ENCODE measurements at regions not wholly inside any gene's neighbourhood (a gene's known extent, or its start where the extent isn't known, plus 50 kb on each side); places are given as distances from the start of the nearest gene placed in this dataset.
A peak's percentile ranks its signal among the peaks of the same experiment; 100 is the strongest.

GRCh38 chr4:185071236-185071811 lies 53.0 kb downstream of the HELT start:
- in situ Hi-C loops (cut with MboI; ENCODE audit: low pct_unique_long_range_greater_than_20kb in 2 of 9, low sequenced_read_pairs in 9 of 9, unreplicated experiment in 9 of 9): no loop called here
- no peak overlapping the region for H3K27ac ChIP-seq
- ATAC-seq (replicated peaks in 6 of 8): no peak
- 10 to 91% (median 64%) methylated on average over 2 to 7 of the region's 8 CpGs; no CpG with 5 or more reads in 3 of the 10 experiments for WGBS, 10 experiments
- no peaks in the 10 kb centered on the region for H3K4me1 ChIP-seq (replicated peaks in 1 of 2)
- H3K4me3 ChIP-seq: no peak overlapping the region

- Histone ChIP-seq H3K4me3 (no peak overlapping the region), H3K27ac (no peak overlapping the region), H3K4me1 (replicated peaks in 1 of 2) (peaks cover 7 to 21% of the 10 kb centered on the region in 2 donors)
- ATAC-seq (replicated peaks in 6 of 8): no peak
- 0 to 59% (median 37%) methylated on average over 1 to 6 of the region's 6 CpGs for WGBS, 10 experiments
- in situ Hi-C loops (cut with MboI; ENCODE audit: low pct_unique_long_range_greater_than_20kb in 2 of 9, low sequenced_read_pairs in 9 of 9, unreplicated experiment in 9 of 9): no loop called here
These were observed 61.1 kb downstream of the HELT start for GRCh38 chr4:185079271-185079905.

GRCh38 chr4:185080545-185080944 lies 62.3 kb downstream of the HELT start:
- 6 to 100% (median 39%) methylated on average over 1 to 4 of the region's 4 CpGs; no CpG with 5 or more reads in 1 of the 10 experiments for WGBS, 10 experiments
- Histone ChIP-seq H3K4me3 (no peak overlapping the region), H3K4me1 (replicated peaks in 1 of 2) (peaks cover 7 to 21% of the 10 kb centered on the region in 2 donors), H3K27ac (no peak overlapping the region)
- ATAC-seq (replicated peaks in 6 of 8): no peak
- in situ Hi-C loops (cut with MboI; ENCODE audit: low pct_unique_long_range_greater_than_20kb in 2 of 9, low sequenced_read_pairs in 9 of 9, unreplicated experiment in 9 of 9): no loop called here

GRCh38 chr4:185082561-185082960 lies 60.5 kb upstream of the SLC25A4 start:
- no peak overlapping the region for H3K27ac ChIP-seq
- 58 to 100% (median 82%) methylated on average over 2 to 3 of the region's 3 CpGs; no CpG with 5 or more reads in 1 of the 10 experiments for WGBS, 10 experiments
- no peak overlapping the region for H3K4me3 ChIP-seq
- ATAC-seq (replicated peaks in 6 of 8): no peak
- peaks cover 7 to 21% of the 10 kb centered on the region in 2 donors for H3K4me1 ChIP-seq (replicated peaks in 1 of 2)
- in situ Hi-C loops (cut with MboI; ENCODE audit: low pct_unique_long_range_greater_than_20kb in 2 of 9, low sequenced_read_pairs in 9 of 9, unreplicated experiment in 9 of 9): no loop called here

GRCh38 chr4:185086053-185086452 lies 57.0 kb upstream of the SLC25A4 start:
- Histone ChIP-seq H3K4me3 (no peak overlapping the region), H3K27ac (no peak overlapping the region), H3K4me1 (replicated peaks in 1 of 2) (peaks cover 0 to 5% of the 10 kb centered on the region in 2 donors)
- in situ Hi-C loops (cut with MboI; ENCODE audit: low pct_unique_long_range_greater_than_20kb in 2 of 9, low sequenced_read_pairs in 9 of 9, unreplicated experiment in 9 of 9): no loop called here
- ATAC-seq (replicated peaks in 6 of 8): peak in 2 of 8 experiments; percentile 20 to 34
- 30 to 96% (median 63%) methylated on average over 1 to 11 of the region's 16 CpGs; no CpG with 5 or more reads in 4 of the 10 experiments for WGBS, 10 experiments

- Histone ChIP-seq H3K27ac (no peak overlapping the region), H3K4me3 (no peak overlapping the region), H3K4me1 (replicated peaks in 1 of 2) (peaks cover 0 to 11% of the 10 kb centered on the region in 2 donors)
- in situ Hi-C loops (cut with MboI; ENCODE audit: low pct_unique_long_range_greater_than_20kb in 2 of 9, low sequenced_read_pairs in 9 of 9, unreplicated experiment in 9 of 9): no loop called here
- WGBS, 10 experiments: 0 to 60% (median 17%) methylated on average over 1 to 6 of the region's 6 CpGs; no CpG with 5 or more reads in 1 of the 10 experiments
- no peak for ATAC-seq (replicated peaks in 6 of 8)
These were observed 54.2 kb upstream of the SLC25A4 start for GRCh38 chr4:185088899-185089298.

GRCh38 chr4:185090592-185090991 lies 52.5 kb upstream of the SLC25A4 start:
- no peak overlapping the region for H3K27ac ChIP-seq
- peaks cover 0 to 12% of the 10 kb centered on the region in 2 donors for H3K4me1 ChIP-seq (replicated peaks in 1 of 2)
- ATAC-seq (replicated peaks in 6 of 8): no peak
- 0 to 100% (median 60%) methylated on average over 1 of the region's 1 CpG; no CpG with 5 or more reads in 1 of the 10 experiments for WGBS, 10 experiments
- in situ Hi-C loops (cut with MboI; ENCODE audit: low pct_unique_long_range_greater_than_20kb in 2 of 9, low sequenced_read_pairs in 9 of 9, unreplicated experiment in 9 of 9): no loop called here
- H3K4me3 ChIP-seq: no peak overlapping the region

GRCh38 chr4:185092535-185093197 lies 50.4 kb upstream of the SLC25A4 start:
- peaks cover 0 to 12% of the 10 kb centered on the region in 2 donors for H3K4me1 ChIP-seq (replicated peaks in 1 of 2)
- ATAC-seq (replicated peaks in 6 of 8): no peak
- in situ Hi-C loops (cut with MboI; ENCODE audit: low pct_unique_long_range_greater_than_20kb in 2 of 9, low sequenced_read_pairs in 9 of 9, unreplicated experiment in 9 of 9): no loop called here
- H3K27ac ChIP-seq: no peak overlapping the region
- H3K4me3 ChIP-seq: no peak overlapping the region
- 42 to 100% (median 84%) methylated on average over 2 to 6 of the region's 6 CpGs for WGBS, 10 experiments
